Neuron (in vitro differentiated cells): ENCODE measurements at regions not wholly inside any gene's neighbourhood (a gene's known extent, or its start where the extent isn't known, plus 50 kb on each side); places are given as distances from the start of the nearest gene placed in this dataset.

ENCODE experiments used
- H2AFZ ChIP-seq: one replicate; pipeline ENCODE4 v1.6.1; 2013; ENCODE audit warnings: low read depth, mild to moderate bottlenecking, inconsistent platforms, low read length, moderate library complexity
- H3K27me3 ChIP-seq: one replicate; pipeline ENCODE4 v1.6.1; 2013; ENCODE audit warnings: low read length; ENCODE audit not compliant: insufficient read depth
- H3K36me3 ChIP-seq: one replicate; pipeline ENCODE4 v1.6.1; 2013; ENCODE audit warnings: low read length; ENCODE audit not compliant: insufficient read depth
- H3K4me1 ChIP-seq: one replicate; pipeline ENCODE4 v1.6.1; 2013; ENCODE audit warnings: low read length; ENCODE audit not compliant: insufficient read depth
- H3K4me3 ChIP-seq: 2 replicates; pipeline ENCODE4 v1.5.1; 2013; ENCODE audit warnings: mild to moderate bottlenecking, low read length, moderate library complexity
- H3K9me3 ChIP-seq: one replicate; pipeline ENCODE4 v1.6.1; 2013; ENCODE audit warnings: low read length

DNA sequence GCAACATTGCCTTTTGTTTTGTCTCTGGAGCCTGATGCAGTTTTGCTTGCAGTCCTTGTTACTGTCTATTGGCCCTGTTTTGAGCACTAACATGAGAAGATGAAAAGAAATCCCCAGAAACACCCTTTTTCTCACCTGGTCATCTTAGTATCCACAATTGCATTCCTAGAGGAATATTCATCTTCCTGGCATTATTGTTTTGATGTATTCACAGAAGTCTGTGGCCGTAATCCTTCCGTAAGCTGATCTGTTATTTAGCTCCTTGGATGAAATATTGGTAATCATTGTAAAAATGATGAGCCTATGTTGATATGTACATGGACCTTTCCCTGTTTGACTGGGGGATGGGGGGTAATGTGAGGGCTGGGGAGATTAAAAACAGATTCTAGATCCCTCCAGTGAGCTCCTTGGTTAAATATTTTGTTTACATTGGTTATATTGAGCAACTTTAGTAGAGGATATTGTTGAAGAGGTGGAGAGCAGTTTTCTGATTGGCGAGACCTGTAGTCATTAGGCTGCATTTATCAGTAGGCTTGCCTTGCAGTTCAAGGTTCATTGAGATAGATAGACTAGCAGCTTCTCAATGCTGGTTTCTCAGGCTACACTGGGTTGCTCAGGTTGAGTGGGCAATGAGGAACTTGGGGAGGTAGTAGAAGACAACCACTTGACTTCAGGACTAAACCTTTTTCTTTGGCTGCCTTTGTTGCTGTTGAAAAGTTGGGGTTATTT lies 117.5 kb downstream of the MACIR start:
- Histone ChIP-seq H3K9me3 (no peaks in the 10 kb centered on the region), H3K27me3 (no peaks in the 10 kb centered on the region), H3K4me1 (peaks cover 38% of the 10 kb centered on the region), H3K36me3 (no peaks in the 10 kb centered on the region), H2AFZ (no peak overlapping the region), H3K4me3 (no peak overlapping the region)

DNA sequence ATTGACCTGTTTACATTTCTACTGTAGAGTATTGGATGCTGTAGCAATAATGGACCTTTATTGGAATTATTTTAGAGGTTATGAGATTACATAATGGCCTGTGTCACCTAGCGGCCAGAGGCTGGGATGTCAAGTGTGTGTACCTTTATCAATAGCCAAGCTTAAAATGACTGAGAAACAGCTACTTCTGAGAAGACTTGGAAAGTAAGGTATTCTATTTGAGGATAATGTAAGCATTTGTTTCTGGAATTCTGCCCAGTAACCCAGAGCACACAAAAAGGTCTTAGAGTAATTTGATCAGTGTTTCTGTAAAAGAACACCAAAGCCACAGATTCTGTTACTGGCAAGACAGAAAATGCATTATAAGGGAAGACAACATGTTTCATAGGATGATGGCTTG lies 116.8 kb downstream of the MACIR start:
- H3K4me3 ChIP-seq: no peak overlapping the region
- H3K9me3 ChIP-seq: no peaks in the 10 kb centered on the region
- no peaks in the 10 kb centered on the region for H3K27me3 ChIP-seq
- peaks cover 39% of the 10 kb centered on the region for H3K4me1 ChIP-seq
- no peak overlapping the region for H2AFZ ChIP-seq
- no peaks in the 10 kb centered on the region for H3K36me3 ChIP-seq

- Histone ChIP-seq H3K4me1 (peaks cover 39% of the 10 kb centered on the region), H3K9me3 (no peaks in the 10 kb centered on the region), H3K4me3 (no peak overlapping the region), H2AFZ (no peak overlapping the region), H3K36me3 (no peaks in the 10 kb centered on the region), H3K27me3 (no peaks in the 10 kb centered on the region)
Observed at GRCh38 chr5:103374473-103374963, 116.0 kb downstream of the MACIR start.

DNA sequence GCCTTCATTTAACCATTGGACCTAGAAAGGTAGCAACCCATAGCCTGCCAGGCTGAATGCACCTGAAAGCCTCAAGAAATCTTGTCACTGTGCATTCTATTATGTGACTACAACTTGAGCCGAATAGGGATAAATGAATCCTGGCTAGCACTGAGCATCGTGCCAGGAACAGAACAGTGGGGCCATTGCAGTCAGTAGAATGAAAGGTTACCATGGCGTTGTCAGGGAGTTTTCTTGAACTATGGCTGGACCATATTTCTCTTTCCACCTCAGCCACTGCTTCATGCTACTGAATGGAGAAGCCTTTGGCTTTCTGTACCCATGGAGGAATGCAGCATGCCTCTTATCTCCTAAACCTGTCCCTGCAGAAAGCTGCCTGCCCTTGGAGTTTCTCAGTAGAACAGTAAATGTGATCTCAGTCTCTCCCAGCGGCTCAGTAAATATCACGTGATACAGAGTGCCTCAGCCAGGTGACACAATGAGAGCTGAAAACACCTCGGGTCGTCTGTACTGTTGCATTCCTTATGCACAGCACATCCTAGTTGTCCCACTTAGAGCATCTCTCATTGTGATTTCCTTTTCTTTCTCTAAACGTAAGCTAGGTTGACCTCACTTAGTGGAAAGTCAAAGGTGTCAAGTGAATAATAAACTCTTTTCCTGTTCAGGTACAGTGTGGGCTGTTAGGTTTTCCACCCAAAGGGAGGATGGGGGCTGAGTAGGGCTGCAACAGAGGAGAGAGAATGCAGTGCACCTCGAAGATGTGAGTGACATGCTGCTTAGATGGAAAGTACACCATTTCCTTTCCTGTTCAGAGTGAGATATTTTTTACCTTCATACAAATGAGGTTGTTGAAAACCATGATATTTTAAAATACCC lies 115.3 kb downstream of the MACIR start:
- no peaks in the 10 kb centered on the region for H3K9me3 ChIP-seq
- no peak overlapping the region for H3K4me3 ChIP-seq
- no peak overlapping the region for H2AFZ ChIP-seq
- no peaks in the 10 kb centered on the region for H3K27me3 ChIP-seq
- peaks cover 39% of the 10 kb centered on the region for H3K4me1 ChIP-seq
- no peaks in the 10 kb centered on the region for H3K36me3 ChIP-seq

- Histone ChIP-seq H3K4me3 (no peak overlapping the region), H3K27me3 (no peaks in the 10 kb centered on the region), H3K9me3 (no peaks in the 10 kb centered on the region), H2AFZ (no peak overlapping the region), H3K36me3 (no peaks in the 10 kb centered on the region), H3K4me1 (peaks cover 39% of the 10 kb centered on the region)
Observed at GRCh38 chr5:103371046-103371607, 112.6 kb downstream of the MACIR start.

DNA sequence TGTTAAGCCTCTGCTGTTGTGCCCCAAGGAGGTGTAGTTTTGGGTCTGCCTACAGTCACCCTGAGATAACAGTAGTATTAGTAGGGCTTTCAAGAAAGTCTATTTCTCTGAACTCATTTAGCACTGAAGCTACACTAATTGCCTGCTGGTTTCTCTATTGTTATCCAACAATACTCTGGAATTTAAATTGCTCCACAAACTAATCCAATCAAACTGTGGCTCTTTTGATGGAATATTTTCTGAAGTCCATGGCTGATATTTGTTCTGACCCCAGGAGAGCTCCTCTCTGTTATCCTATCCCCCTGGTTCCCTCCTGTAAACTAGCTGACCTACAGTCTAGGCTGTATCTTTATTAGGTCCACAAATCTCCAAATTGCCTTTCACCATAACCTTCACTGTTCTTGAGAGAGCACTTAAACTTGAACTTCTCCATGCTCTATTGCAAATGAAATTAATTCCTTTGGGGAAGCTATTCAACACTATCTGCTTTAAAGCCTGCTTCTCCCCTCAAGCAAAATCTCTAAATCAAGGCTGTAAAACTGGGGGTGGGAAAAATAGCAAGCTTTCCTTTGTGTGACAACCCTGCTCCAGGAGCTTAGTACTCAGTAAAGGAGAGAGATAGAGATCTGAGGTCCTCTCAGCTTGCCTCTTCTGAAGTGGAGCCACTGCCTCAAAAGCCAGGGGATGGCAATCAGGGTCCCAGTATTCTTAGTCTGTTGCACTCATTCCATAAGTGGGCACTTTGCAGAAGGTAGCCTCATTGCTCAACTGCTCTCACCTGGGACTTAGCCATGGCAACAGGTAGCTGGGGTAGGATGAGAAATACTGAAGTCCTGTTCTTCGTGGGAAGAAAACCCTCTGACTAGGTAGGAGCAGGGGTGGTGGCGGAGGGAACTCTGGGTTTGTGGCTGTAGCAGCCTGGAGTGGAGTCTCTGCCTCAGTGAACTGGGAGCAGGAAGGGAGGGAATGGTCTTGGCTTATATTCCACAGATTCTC lies 110.9 kb downstream of the MACIR start:
- Histone ChIP-seq H3K36me3 (no peaks in the 10 kb centered on the region), H3K4me3 (no peak overlapping the region)

GRCh38 chr5:103367702-103368101 lies 109.1 kb downstream of the MACIR start:
- Histone ChIP-seq H3K4me3 (no peak overlapping the region), H3K4me1 (peaks cover 16% of the 10 kb centered on the region)

More for the DNA sequence above, 110.9 kb downstream of the MACIR start:
- H2AFZ ChIP-seq: no peak overlapping the region
- H3K27me3 ChIP-seq: no peaks in the 10 kb centered on the region
- no peaks in the 10 kb centered on the region for H3K9me3 ChIP-seq
- peaks cover 30% of the 10 kb centered on the region for H3K4me1 ChIP-seq

DNA sequence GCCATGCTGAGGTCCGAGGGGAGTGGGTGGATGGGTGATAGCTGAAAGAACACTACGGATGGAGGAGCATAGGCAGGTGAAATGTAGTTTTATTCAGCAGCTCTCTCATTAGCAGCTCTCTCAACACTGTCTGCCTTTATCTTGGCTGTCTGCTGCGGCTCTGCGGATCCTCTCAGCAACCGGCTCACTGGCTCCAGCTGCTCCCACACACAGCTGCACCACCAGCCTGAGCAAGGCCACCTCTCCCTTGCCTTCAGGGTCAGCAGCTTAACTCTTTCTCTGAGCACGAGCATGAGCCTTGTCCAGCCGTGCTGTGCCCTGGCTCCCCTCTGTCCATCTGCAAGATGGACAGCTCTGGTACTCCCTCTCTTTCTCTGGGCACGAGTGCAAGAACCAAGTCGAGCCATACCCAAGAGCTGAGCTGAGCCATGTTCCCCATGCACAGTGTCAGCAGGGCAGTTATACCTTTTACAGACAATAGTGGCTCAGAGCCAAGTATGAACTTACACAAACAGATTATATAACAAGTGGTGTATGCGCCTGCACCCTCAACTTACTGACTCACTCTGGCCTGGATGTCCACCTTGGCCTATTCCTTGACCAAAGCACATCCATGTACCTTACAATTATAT lies 108.5 kb downstream of the MACIR start:
- Histone ChIP-seq H3K9me3 (no peaks in the 10 kb centered on the region), H3K4me3 (no peak overlapping the region), H3K4me1 (peaks cover 10% of the 10 kb centered on the region), H2AFZ (no peak overlapping the region), H3K27me3 (no peaks in the 10 kb centered on the region), H3K36me3 (no peaks in the 10 kb centered on the region)

More at GRCh38 chr5:103367702-103368101, 109.1 kb downstream of the MACIR start:
- Histone ChIP-seq H3K36me3 (no peaks in the 10 kb centered on the region), H2AFZ (no peak overlapping the region), H3K27me3 (no peaks in the 10 kb centered on the region), H3K9me3 (no peaks in the 10 kb centered on the region)

DNA sequence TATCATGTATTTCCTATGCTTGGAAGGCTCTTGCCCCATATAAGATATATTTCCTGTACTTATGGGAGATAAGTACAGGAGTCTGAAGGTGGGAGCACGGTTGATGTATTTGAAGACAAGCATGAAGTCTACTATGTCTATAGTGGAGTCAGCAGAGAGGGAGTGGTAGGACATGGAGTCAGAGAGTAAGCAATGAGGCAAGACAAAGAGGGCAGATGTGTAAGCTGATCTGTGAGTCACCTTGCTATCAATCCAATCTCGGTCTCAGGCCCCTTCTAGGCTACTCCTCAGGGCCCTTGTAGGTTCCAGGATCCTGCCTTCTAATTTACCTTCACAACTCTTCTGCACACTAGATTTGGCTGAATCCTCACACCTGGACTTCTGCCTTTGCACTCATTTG lies 105.5 kb downstream of the MACIR start:
- Histone ChIP-seq H3K36me3 (no peaks in the 10 kb centered on the region), H3K4me3 (no peak overlapping the region), H3K27me3 (no peaks in the 10 kb centered on the region), H3K4me1 (no peaks in the 10 kb centered on the region), H3K9me3 (no peaks in the 10 kb centered on the region), H2AFZ (no peak overlapping the region)

DNA sequence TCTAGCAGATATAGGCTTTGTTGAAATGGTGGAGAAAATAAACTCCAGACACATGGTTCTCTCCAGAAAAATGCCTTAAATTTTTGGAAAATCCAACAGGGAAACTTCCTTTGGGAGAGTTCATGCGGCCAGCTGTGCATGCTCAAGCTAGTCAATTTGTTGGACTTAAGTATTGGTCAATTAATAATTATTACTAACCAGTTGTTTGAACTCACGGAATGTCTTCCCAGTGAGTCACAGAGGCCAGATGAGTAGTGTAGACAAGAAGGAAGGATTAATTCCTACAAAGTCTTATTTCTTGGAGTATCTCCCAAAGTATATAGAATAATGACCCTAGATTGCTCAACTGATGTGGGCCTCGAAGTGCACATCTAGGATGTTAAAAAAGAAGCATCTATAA lies 103.6 kb downstream of the MACIR start:
- Histone ChIP-seq H3K9me3 (no peaks in the 10 kb centered on the region), H3K4me1 (no peaks in the 10 kb centered on the region), H3K27me3 (no peaks in the 10 kb centered on the region), H3K4me3 (no peak overlapping the region), H3K36me3 (no peaks in the 10 kb centered on the region), H2AFZ (no peak overlapping the region)

DNA sequence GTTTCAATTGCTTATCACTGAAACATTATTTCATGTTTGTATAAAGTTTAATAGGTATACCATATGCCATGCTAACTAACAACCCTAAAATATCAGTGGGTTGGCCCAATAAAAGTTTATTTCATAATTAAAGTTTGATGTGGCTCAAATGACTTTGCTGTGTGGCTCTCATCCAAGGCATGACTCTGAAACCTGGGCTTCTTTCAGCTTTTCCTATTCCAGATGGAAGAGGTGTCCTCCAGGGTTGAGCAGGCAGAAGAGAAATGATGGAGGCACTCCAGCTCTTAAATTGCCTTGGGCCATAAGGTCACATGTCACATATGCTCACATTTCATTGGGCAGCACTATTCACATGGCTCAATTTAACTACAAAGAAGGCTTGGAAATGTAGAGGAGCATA lies 101.9 kb downstream of the MACIR start:
- no peaks in the 10 kb centered on the region for H3K9me3 ChIP-seq
- no peaks in the 10 kb centered on the region for H3K27me3 ChIP-seq
- peaks cover 10% of the 10 kb centered on the region for H3K4me1 ChIP-seq
- no peaks in the 10 kb centered on the region for H3K36me3 ChIP-seq
- no peak overlapping the region for H2AFZ ChIP-seq
- no peak overlapping the region for H3K4me3 ChIP-seq
